ENCODE measurements at regions not wholly inside any gene's neighbourhood (a gene's known extent, or its start where the extent isn't known, plus 50 kb on each side); places are given as distances from the start of the nearest gene placed in this dataset.
"Not testable (repeated sequence)": the region's sequence is repeated elsewhere in the genome, so short reads cannot be mapped to it uniquely, and the experiment has no call there.

DNA sequence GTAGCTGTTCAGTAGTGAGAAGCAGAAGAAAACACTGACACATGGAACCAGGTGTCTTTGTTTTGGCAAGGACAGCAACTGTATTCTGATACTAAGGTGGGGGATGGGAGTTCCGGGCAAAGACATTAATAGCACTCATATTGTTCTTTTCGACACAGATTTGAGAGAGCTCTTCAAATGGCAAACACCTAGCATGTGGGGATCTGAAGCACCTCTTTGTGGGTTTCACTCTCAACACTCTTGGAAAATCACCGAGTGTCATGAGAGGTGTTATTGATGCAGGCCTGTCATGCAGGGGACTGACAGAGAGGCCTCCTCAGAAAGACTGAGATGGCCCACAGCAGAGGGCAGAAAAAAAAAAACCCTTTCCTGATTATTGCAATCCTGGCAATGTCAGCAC lies 228.4 kb upstream of the VCX start:
- Histone ChIP-seq H3K27me3 (ENCODE audit: insufficient read depth, insufficient read length) (no peaks in the 10 kb centered on the region), H3K4me3 (ENCODE audit: insufficient read length, low read depth) (no peak overlapping the region), H3K9ac (ENCODE audit: insufficient read length, low read depth) (no peak overlapping the region), H3K4me1 (ENCODE audit: insufficient read depth, insufficient read length) (no peaks in the 10 kb centered on the region), H3K36me3 (ENCODE audit: insufficient read depth, insufficient read length, low read length) (no peaks in the 10 kb centered on the region), H3K9me3 (ENCODE audit: insufficient read depth, low read length) (no peaks in the 10 kb centered on the region)
- TF ChIP-seq YY1 (IDR thresholded peaks at IDR 0.05; ENCODE audit: insufficient read depth, insufficient read length) (no peak), ZNF274 (IDR thresholded peaks at IDR 0.05; ENCODE audit: low read depth, low read length) (no peak)
- no peak for DNase-seq (ENCODE audit: low read depth, low spot score)

GRCh38 chrX:7608625-7609024 lies 234.3 kb upstream of the VCX start:
- not testable (repeated sequence) for H3K4me1 ChIP-seq (ENCODE audit: insufficient read depth, insufficient read length); H3K36me3 ChIP-seq (ENCODE audit: insufficient read depth, insufficient read length, low read length); H3K4me3 ChIP-seq (ENCODE audit: insufficient read length, low read depth)

GRCh38 chrX:7606039-7606652 lies 236.8 kb upstream of the VCX start:
- H3K4me3 ChIP-seq (ENCODE audit: insufficient read length, low read depth): no peak overlapping the region
- no peak for DNase-seq (ENCODE audit: low read depth, low spot score)
- H3K9ac ChIP-seq (ENCODE audit: insufficient read length, low read depth): no peak overlapping the region
- no peaks in the 10 kb centered on the region for H3K4me1 ChIP-seq (ENCODE audit: insufficient read depth, insufficient read length)
- no peaks in the 10 kb centered on the region for H3K36me3 ChIP-seq (ENCODE audit: insufficient read depth, insufficient read length, low read length)
- H3K9me3 ChIP-seq (ENCODE audit: insufficient read depth, low read length): peaks cover 25% of the 10 kb centered on the region
- TF ChIP-seq SUZ12 (IDR thresholded peaks at IDR 0.05; ENCODE audit: extremely low read depth, insufficient read depth, insufficient read length) (no peak), ZNF274 (IDR thresholded peaks at IDR 0.05; ENCODE audit: low read depth, low read length) (no peak), YY1 (IDR thresholded peaks at IDR 0.05; ENCODE audit: insufficient read depth, insufficient read length) (no peak)
- no peaks in the 10 kb centered on the region for H3K27me3 ChIP-seq (ENCODE audit: insufficient read depth, insufficient read length)

More at GRCh38 chrX:7608625-7609024, 234.3 kb upstream of the VCX start:
- not testable (repeated sequence) for H3K9me3 ChIP-seq (ENCODE audit: insufficient read depth, low read length); H3K9ac ChIP-seq (ENCODE audit: insufficient read length, low read depth); H3K27me3 ChIP-seq (ENCODE audit: insufficient read depth, insufficient read length); DNase-seq (ENCODE audit: low read depth, low spot score)

DNA sequence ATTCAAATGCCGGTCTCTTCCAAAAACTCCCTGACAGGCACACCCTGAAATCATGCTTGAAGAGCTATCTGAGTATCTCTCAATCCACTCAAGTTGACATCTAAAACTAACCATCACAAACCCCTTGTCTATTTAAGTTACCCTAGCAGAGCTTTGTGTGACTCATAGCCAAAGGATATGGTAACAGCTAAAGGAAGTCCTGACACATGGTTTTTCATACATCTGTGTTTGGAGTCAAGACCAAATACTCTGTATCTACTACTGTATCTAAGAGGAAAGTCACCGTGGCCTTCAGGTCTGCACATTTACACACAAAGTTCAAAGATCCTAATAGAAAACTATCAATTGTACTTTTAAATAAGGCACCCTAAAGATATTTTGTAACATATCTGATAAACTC lies 239.6 kb upstream of the VCX start:
- no peaks in the 10 kb centered on the region for H3K36me3 ChIP-seq (ENCODE audit: insufficient read depth, insufficient read length, low read length)
- peaks cover 41% of the 10 kb centered on the region for H3K9me3 ChIP-seq (ENCODE audit: insufficient read depth, low read length)
- no peak overlapping the region for H3K4me3 ChIP-seq (ENCODE audit: insufficient read length, low read depth)
- TF ChIP-seq YY1 (IDR thresholded peaks at IDR 0.05; ENCODE audit: insufficient read depth, insufficient read length) (no peak), SUZ12 (IDR thresholded peaks at IDR 0.05; ENCODE audit: extremely low read depth, insufficient read depth, insufficient read length) (no peak), ZNF274 (IDR thresholded peaks at IDR 0.05; ENCODE audit: low read depth, low read length) (no peak)
- H3K4me1 ChIP-seq (ENCODE audit: insufficient read depth, insufficient read length): no peaks in the 10 kb centered on the region
- no peaks in the 10 kb centered on the region for H3K27me3 ChIP-seq (ENCODE audit: insufficient read depth, insufficient read length)
- no peak for DNase-seq (ENCODE audit: low read depth, low spot score)
- H3K9ac ChIP-seq (ENCODE audit: insufficient read length, low read depth): no peak overlapping the region

GRCh38 chrX:7596822-7597221 lies 246.1 kb upstream of the VCX start:
- DNase-seq (ENCODE audit: low read depth, low spot score): no peak
- Histone ChIP-seq H3K27me3 (ENCODE audit: insufficient read depth, insufficient read length) (no peaks in the 10 kb centered on the region), H3K4me3 (ENCODE audit: insufficient read length, low read depth) (no peak overlapping the region), H3K4me1 (ENCODE audit: insufficient read depth, insufficient read length) (no peaks in the 10 kb centered on the region), H3K9me3 (ENCODE audit: insufficient read depth, low read length) (peaks cover 37% of the 10 kb centered on the region), H3K36me3 (ENCODE audit: insufficient read depth, insufficient read length, low read length) (no peaks in the 10 kb centered on the region), H3K9ac (ENCODE audit: insufficient read length, low read depth) (no peak overlapping the region)
- no peak for TF ChIP-seq YY1 (IDR thresholded peaks at IDR 0.05; ENCODE audit: insufficient read depth, insufficient read length)
- no peak for TF ChIP-seq ZNF274 (IDR thresholded peaks at IDR 0.05; ENCODE audit: low read depth, low read length)
- TF ChIP-seq SUZ12 (IDR thresholded peaks at IDR 0.05; ENCODE audit: extremely low read depth, insufficient read depth, insufficient read length): no peak

DNA sequence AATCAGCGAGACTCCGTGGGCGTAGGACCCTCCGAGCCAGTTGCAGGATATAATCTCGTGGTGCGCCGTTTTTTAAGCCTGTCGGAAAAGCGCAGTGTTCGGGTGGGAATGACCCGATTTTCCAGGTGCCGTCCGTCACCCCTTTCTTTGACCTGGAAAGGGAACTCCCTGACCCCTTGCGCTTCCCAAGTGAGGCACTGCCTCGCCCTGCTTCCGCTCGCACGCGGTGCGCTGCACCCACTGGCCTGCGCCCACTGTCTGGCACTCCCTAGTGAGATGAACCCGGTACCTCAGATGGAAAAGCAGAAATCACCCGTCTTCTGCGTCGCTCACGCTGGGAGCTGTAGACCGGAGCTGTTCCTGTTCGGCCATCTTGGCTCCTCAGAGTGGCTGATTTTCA lies 249.6 kb upstream of the VCX start:
- peaks cover 15% of the 10 kb centered on the region; the same call in 1 of the 2 replicates for H3K9me3 ChIP-seq (ENCODE audit: insufficient read depth, low read length)
- not testable (repeated sequence) for H3K4me1 ChIP-seq (ENCODE audit: insufficient read depth, insufficient read length); H3K27me3 ChIP-seq (ENCODE audit: insufficient read depth, insufficient read length); H3K36me3 ChIP-seq (ENCODE audit: insufficient read depth, insufficient read length, low read length); DNase-seq (ENCODE audit: low read depth, low spot score)
- peak overlapping the region; percentile 37 for H3K4me3 ChIP-seq (ENCODE audit: insufficient read length, low read depth)
- H3K9ac ChIP-seq (ENCODE audit: insufficient read length, low read depth): peak overlapping the region; percentile 42
- peak; percentile 41 for TF ChIP-seq YY1 (IDR thresholded peaks at IDR 0.05; ENCODE audit: insufficient read depth, insufficient read length)

DNA sequence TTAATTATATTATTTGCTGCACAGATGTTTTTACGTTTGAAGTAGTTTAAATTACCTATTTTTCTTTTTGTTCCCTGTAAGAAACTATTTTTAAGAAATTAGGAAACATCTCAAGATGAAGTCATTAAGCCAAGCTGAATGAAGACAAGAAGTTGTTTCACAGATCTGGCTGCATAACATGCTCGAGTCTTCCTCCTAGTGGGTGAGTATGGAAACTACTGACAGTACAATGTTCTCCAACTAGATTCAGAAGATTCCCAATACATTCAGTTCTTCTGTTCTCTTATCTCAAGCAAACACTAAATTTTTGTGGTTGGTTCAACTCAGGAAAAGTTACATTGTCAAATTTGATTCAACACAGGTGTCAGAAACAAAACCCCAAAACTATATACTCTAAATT lies 256.8 kb upstream of the VCX start:
- H3K4me1 ChIP-seq (ENCODE audit: insufficient read depth, insufficient read length): no peaks in the 10 kb centered on the region
- TF ChIP-seq SUZ12 (IDR thresholded peaks at IDR 0.05; ENCODE audit: extremely low read depth, insufficient read depth, insufficient read length): no peak
- no peak for TF ChIP-seq YY1 (IDR thresholded peaks at IDR 0.05; ENCODE audit: insufficient read depth, insufficient read length)
- TF ChIP-seq ZNF274 (IDR thresholded peaks at IDR 0.05; ENCODE audit: low read depth, low read length): no peak
- DNase-seq (ENCODE audit: low read depth, low spot score): peak; percentile 15

DNA sequence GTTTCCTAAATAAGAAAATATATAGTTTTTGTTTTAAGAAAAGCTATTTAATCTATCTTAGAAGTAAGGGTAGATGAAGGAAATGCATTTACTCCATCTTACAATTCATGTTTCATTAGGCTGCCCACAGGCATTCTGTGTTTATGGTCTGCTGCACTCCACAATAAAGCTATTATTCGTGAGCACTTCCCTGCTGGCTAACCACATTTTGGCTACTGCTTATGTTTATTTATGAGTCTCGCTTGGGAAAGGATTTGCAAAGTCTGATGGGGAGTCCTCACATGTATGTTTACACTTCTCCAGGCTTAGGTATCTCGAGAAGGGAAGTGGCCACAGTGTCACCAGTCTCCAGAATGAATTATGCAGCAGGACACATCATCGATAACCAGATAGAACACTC lies 260.8 kb upstream of the VCX start:
- DNase-seq (ENCODE audit: low read depth, low spot score): no peak
- Histone ChIP-seq H3K4me3 (ENCODE audit: insufficient read length, low read depth) (no peak overlapping the region), H3K27me3 (ENCODE audit: insufficient read depth, insufficient read length) (no peaks in the 10 kb centered on the region), H3K9ac (ENCODE audit: insufficient read length, low read depth) (no peak overlapping the region), H3K4me1 (ENCODE audit: insufficient read depth, insufficient read length) (no peaks in the 10 kb centered on the region), H3K9me3 (ENCODE audit: insufficient read depth, low read length) (no peaks in the 10 kb centered on the region), H3K36me3 (ENCODE audit: insufficient read depth, insufficient read length, low read length) (no peaks in the 10 kb centered on the region)
- TF ChIP-seq YY1 (IDR thresholded peaks at IDR 0.05; ENCODE audit: insufficient read depth, insufficient read length): no peak
- no peak for TF ChIP-seq ZNF274 (IDR thresholded peaks at IDR 0.05; ENCODE audit: low read depth, low read length)
- TF ChIP-seq SUZ12 (IDR thresholded peaks at IDR 0.05; ENCODE audit: extremely low read depth, insufficient read depth, insufficient read length): no peak

More for the DNA sequence above, 256.8 kb upstream of the VCX start:
- Histone ChIP-seq H3K36me3 (ENCODE audit: insufficient read depth, insufficient read length, low read length) (no peaks in the 10 kb centered on the region), H3K9ac (ENCODE audit: insufficient read length, low read depth) (no peak overlapping the region), H3K4me3 (ENCODE audit: insufficient read length, low read depth) (no peak overlapping the region), H3K27me3 (ENCODE audit: insufficient read depth, insufficient read length) (no peaks in the 10 kb centered on the region), H3K9me3 (ENCODE audit: insufficient read depth, low read length) (no peaks in the 10 kb centered on the region)
